ENCODE measurements at regions not wholly inside any gene's neighbourhood (a gene's known extent, or its start where the extent isn't known, plus 50 kb on each side); places are given as distances from the start of the nearest gene placed in this dataset.

DNA sequence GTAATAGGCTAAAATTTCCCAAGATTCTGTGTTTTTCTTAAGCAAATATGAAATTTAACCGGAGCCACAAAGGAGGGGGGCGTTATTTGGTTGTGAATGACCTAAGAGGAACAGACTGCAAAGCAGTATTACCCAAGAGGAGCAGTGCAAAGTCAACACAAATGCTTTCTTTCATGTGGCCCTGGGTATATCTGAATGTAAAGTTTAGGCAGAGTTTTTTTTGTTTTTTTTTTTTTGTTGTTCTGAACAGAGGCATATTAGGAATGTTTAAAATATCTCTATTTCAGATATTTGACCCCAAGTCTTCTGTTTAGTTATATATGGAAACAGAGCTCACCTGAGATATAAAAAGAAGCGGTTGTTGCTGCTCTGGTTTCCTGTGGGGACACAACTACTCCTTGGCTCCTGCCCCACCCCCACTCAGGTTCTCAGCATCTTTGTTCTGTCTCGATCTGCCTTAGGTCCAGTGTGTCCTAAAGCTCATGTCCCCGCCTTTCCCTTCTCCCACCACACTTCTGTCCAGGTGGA, 220.7 kb downstream of the RFC3 start:
- TF ChIP-seq, protein P1, sequence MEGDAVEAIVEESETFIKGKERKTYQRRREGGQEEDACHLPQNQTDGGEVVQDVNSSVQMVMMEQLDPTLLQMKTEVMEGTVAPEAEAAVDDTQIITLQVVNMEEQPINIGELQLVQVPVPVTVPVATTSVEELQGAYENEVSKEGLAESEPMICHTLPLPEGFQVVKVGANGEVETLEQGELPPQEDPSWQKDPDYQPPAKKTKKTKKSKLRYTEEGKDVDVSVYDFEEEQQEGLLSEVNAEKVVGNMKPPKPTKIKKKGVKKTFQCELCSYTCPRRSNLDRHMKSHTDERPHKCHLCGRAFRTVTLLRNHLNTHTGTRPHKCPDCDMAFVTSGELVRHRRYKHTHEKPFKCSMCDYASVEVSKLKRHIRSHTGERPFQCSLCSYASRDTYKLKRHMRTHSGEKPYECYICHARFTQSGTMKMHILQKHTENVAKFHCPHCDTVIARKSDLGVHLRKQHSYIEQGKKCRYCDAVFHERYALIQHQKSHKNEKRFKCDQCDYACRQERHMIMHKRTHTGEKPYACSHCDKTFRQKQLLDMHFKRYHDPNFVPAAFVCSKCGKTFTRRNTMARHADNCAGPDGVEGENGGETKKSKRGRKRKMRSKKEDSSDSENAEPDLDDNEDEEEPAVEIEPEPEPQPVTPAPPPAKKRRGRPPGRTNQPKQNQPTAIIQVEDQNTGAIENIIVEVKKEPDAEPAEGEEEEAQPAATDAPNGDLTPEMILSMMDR (conservative IDR thresholded peaks at IDR 0.05; ENCODE audit: low read depth, low read length) = no peak
- TF ChIP-seq RCOR1 (IDR thresholded peaks at IDR 0.05; ENCODE audit: insufficient replicate concordance, low read length) (no peak), POLR2A (IDR thresholded peaks at IDR 0.05; ENCODE audit: low read depth, low read length) (no peak), CEBPB (IDR thresholded peaks at IDR 0.05; ENCODE audit: low read depth, low read length) (no peak), RAD21 (IDR thresholded peaks at IDR 0.05; ENCODE audit: low read length) (no peak), BHLHE40 (IDR thresholded peaks at IDR 0.05; ENCODE audit: low read depth, low read length) (no peak), MAZ (IDR thresholded peaks at IDR 0.05; ENCODE audit: borderline replicate concordance, low read depth, low read length) (no peak), FOS (IDR thresholded peaks at IDR 0.05; ENCODE audit: low read depth, low read length) (no peak)
- TF ChIP-seq, protein P2, sequence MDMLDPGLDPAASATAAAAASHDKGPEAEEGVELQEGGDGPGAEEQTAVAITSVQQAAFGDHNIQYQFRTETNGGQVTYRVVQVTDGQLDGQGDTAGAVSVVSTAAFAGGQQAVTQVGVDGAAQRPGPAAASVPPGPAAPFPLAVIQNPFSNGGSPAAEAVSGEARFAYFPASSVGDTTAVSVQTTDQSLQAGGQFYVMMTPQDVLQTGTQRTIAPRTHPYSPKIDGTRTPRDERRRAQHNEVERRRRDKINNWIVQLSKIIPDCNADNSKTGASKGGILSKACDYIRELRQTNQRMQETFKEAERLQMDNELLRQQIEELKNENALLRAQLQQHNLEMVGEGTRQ (IDR thresholded peaks at IDR 0.05; ENCODE audit: low read depth, low read length) = no peak

Measured in IMR-90 (cell line).